ENCODE measurements at regions not wholly inside any gene's neighbourhood (a gene's known extent, or its start where the extent isn't known, plus 50 kb on each side); places are given as distances from the start of the nearest gene placed in this dataset.

DNA sequence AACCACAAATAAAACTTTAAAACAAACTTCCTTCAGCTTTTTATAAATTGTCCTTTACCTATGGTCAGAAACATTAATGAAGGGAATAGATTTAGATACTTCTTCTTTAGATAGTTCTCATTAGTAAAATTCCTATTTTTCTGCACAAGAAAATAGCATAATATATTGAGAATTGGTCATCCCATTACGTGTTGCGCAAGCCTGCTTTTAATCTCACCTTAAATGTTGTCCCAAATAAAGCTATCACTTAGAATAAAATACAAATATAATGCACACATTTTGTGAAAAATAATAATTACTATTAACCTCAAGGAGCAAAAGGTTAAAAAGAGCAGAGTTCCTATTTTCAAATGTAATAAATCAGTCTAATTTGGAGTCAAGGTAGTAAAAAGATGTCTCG lies 95.2 kb upstream of the TTC29 start:
- TF ChIP-seq, protein P1, sequence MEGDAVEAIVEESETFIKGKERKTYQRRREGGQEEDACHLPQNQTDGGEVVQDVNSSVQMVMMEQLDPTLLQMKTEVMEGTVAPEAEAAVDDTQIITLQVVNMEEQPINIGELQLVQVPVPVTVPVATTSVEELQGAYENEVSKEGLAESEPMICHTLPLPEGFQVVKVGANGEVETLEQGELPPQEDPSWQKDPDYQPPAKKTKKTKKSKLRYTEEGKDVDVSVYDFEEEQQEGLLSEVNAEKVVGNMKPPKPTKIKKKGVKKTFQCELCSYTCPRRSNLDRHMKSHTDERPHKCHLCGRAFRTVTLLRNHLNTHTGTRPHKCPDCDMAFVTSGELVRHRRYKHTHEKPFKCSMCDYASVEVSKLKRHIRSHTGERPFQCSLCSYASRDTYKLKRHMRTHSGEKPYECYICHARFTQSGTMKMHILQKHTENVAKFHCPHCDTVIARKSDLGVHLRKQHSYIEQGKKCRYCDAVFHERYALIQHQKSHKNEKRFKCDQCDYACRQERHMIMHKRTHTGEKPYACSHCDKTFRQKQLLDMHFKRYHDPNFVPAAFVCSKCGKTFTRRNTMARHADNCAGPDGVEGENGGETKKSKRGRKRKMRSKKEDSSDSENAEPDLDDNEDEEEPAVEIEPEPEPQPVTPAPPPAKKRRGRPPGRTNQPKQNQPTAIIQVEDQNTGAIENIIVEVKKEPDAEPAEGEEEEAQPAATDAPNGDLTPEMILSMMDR (IDR thresholded peaks at IDR 0.05) = no peak
- no peak for TF ChIP-seq POLR2A (IDR thresholded peaks at IDR 0.05)
